GM13976 (cell line): ENCODE measurements at regions not wholly inside any gene's neighbourhood (a gene's known extent, or its start where the extent isn't known, plus 50 kb on each side); places are given as distances from the start of the nearest gene placed in this dataset.

ENCODE experiments used
- DNase-seq: peaks from one replicate; pipeline ENCODE4 v3.0.0; 2012; ENCODE audit warnings: low spot score
- in situ Hi-C: fragments of 300-500 bp; cut with MboI; formaldehyde crosslinking; loops from one replicate; pipeline ENCODE4 v1.12.0; 2022; ENCODE audit warnings: low sequenced_read_pairs, mixed read lengths, inconsistent platforms; ENCODE audit not compliant: unreplicated experiment
- TF ChIP-seq, protein P1 (sequence below): IDR thresholded peaks from 2 replicates; pipeline ENCODE4 v1.5.1; 2012; ENCODE audit warnings: borderline replicate concordance, mild to moderate bottlenecking; ENCODE audit not compliant: insufficient read depth; ENCODE audit errors: extremely low read depth, missing control alignments, control extremely low read depth

DNA sequence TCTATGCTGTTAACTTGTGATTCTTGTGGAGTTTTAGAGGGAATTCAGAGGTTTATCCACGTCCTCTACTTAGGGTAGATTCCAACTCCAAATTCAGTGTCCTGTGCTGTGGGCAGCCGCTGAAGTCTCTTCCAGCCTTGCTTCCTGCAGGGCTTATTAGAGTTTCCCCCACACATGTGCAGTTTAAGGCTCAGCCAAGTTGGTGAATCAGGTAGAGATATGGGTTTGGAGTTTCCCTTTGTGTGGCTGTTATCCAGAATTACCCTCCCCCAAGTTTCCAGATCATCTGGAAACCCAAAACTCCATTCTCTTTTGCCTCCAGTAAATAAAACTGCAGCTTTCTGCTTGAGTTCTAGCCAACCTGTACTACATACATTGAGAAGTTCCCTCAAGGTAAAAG, 853.7 kb downstream of the GALC start:
- no peak for DNase-seq
- TF ChIP-seq, protein P1, sequence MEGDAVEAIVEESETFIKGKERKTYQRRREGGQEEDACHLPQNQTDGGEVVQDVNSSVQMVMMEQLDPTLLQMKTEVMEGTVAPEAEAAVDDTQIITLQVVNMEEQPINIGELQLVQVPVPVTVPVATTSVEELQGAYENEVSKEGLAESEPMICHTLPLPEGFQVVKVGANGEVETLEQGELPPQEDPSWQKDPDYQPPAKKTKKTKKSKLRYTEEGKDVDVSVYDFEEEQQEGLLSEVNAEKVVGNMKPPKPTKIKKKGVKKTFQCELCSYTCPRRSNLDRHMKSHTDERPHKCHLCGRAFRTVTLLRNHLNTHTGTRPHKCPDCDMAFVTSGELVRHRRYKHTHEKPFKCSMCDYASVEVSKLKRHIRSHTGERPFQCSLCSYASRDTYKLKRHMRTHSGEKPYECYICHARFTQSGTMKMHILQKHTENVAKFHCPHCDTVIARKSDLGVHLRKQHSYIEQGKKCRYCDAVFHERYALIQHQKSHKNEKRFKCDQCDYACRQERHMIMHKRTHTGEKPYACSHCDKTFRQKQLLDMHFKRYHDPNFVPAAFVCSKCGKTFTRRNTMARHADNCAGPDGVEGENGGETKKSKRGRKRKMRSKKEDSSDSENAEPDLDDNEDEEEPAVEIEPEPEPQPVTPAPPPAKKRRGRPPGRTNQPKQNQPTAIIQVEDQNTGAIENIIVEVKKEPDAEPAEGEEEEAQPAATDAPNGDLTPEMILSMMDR = no peak
- in situ Hi-C loops = no loop called here

DNA sequence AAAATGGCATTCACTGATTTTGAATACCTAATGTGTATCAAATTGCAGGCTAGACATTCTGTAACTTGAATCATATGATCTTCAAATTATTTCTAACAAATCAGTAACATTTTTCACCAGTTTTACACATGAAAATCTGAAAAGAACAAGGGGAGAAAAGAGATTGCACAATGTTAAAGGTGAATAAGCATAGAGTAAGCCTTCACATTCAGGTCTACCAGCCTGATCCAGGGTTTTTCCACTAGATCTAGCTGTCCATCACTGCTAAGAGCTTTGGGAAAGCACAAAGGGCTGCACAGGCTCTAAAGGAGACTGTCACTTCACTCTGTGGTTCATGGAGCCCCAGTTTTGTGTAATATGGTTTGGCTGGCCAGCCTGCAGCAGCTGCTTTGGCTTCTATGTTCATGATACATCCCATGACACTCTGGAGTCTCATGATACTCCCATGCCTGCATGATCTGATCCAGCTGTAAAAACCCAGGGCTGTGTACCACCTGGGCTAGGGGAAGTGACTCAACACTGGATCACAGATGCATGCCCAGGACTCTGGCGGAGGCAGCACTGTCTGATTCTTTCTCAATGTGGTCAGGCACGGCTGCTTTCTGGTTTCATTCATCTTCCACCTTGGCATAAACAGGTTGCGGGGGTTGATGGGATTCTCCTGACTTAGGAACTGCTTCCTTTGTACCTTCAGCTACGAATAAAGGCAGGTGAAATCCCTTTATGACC, 859.7 kb downstream of the GALC start:
- DNase-seq = no peak
- TF ChIP-seq, protein P1 = no peak
- in situ Hi-C loops = no loop called here

- in situ Hi-C loops = no loop called here
- TF ChIP-seq, protein P1 = no peak
- no peak for DNase-seq
These were observed 861.1 kb downstream of the GALC start for GRCh38 chr14:87131879-87132278.

DNA sequence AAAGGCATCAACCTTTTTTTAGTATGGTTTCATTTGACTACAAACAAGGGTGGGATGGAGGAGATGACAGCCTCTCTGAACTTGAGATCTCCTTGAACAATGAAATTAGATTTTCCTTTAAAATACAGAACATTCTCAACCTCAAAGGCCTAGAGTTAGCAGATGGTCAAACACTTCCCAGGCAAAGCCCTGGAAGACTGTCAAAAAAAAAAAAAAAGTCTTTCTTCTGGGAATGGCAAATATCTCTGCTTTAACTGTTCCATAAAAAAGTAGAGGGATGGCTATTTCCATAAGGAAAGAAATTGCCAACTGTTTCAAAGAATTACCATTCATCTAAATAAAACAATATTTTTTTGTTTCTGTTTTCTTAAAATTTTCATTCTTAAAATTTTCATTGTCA, 870.8 kb downstream of the GALC start:
- no peak for DNase-seq
- TF ChIP-seq, protein P1 = no peak
- in situ Hi-C loops = no loop called here

GRCh38 chr14:87121716-87122115, 871.3 kb downstream of the GALC start:
- no peak for DNase-seq
- in situ Hi-C loops = no loop called here
- TF ChIP-seq, protein P1 = no peak

DNA sequence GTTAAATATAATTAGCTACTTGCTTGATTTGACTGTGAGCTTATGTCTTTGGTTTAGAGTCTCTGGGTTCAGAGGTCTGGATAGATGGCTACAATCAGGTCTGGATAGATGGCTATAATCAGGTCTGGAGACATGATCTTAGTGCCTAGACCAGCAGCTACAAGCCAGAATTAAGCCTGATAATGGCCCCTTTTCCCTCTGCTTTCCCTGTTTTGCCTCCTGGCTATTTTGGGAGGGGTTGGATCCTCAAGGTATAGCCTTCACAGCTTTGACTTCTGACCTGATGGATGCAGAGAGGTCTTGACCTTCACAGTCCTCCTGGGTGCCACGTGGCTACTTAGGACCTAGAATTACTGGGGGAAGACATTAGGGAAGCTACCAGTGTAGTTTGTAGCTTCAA, 877.7 kb downstream of the GALC start:
- TF ChIP-seq, protein P1 = no peak
- no peak for DNase-seq
- in situ Hi-C loops = no loop called here
